ENCODE measurements at regions not wholly inside any gene's neighbourhood (a gene's known extent, or its start where the extent isn't known, plus 50 kb on each side); places are given as distances from the start of the nearest gene placed in this dataset.

DNA sequence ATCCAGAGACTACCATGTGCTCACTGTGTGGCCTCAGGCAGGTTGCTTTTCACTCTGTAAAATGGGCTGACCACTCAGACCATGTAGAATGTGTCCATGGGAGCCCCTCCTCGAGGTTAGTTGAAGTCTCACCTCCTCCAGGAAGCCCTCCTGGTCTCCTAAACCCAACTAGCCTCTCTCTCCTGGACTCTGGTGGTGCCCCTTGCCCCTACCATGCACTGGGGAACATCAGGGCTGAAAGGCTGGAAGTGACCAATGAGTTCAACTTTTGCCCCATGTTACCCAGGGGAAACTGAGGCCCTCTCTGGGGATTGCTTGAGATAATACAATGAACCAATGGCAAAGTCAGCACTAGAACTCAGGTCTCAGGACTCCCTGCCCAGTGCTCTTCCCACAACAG, 69.2 kb upstream of the SLC6A6 start:
- TF ChIP-seq, protein P1, sequence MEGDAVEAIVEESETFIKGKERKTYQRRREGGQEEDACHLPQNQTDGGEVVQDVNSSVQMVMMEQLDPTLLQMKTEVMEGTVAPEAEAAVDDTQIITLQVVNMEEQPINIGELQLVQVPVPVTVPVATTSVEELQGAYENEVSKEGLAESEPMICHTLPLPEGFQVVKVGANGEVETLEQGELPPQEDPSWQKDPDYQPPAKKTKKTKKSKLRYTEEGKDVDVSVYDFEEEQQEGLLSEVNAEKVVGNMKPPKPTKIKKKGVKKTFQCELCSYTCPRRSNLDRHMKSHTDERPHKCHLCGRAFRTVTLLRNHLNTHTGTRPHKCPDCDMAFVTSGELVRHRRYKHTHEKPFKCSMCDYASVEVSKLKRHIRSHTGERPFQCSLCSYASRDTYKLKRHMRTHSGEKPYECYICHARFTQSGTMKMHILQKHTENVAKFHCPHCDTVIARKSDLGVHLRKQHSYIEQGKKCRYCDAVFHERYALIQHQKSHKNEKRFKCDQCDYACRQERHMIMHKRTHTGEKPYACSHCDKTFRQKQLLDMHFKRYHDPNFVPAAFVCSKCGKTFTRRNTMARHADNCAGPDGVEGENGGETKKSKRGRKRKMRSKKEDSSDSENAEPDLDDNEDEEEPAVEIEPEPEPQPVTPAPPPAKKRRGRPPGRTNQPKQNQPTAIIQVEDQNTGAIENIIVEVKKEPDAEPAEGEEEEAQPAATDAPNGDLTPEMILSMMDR (IDR thresholded peaks at IDR 0.05; ENCODE audit: insufficient read depth, low read depth, low read length): no peak
- Histone ChIP-seq H3K4me3 (ENCODE audit: low read depth, low read length) (no peak overlapping the region), H3K27me3 (ENCODE audit: control insufficient read depth, insufficient read depth, low read length) (peaks cover 9% of the 10 kb centered on the region), H3K36me3 (ENCODE audit: control insufficient read depth, insufficient read depth, low read length) (no peaks in the 10 kb centered on the region)
- CTCF ChIA-PET: no interaction called here
- DNase-seq (ENCODE audit: low read depth): no peak
- POLR2A ChIA-PET: no interaction called here

GRCh38 chr3:14333621-14334020, 68.8 kb upstream of the SLC6A6 start:
- ChIA-PET POLR2A (no interaction called here), CTCF (no interaction called here)
- no peak for DNase-seq (ENCODE audit: low read depth)
- Histone ChIP-seq H3K27me3 (ENCODE audit: control insufficient read depth, insufficient read depth, low read length) (peaks cover 11% of the 10 kb centered on the region), H3K4me3 (ENCODE audit: low read depth, low read length) (no peak overlapping the region), H3K36me3 (ENCODE audit: control insufficient read depth, insufficient read depth, low read length) (no peaks in the 10 kb centered on the region)
- TF ChIP-seq, protein P1 (IDR thresholded peaks at IDR 0.05; ENCODE audit: insufficient read depth, low read depth, low read length): no peak

DNA sequence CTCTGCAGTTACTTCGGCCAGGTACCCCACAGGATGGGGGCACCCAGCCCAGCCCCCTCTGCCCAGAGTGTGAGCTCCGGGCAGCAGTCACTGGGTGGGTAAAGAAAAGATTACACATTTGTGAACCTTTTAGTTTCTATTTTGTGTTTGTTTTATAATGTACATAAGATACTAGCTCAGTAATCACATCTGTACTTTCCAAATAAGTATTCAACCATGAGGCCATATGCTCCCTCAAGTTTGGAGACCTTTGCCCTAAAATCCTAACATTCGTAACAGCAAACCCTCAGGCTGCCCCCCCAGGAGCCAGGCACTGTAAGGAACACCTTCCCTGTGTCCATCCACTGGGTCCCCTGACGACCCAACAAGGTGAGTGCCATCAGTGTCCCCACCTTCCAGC, 68.3 kb upstream of the SLC6A6 start:
- POLR2A ChIA-PET: no interaction called here

DNA sequence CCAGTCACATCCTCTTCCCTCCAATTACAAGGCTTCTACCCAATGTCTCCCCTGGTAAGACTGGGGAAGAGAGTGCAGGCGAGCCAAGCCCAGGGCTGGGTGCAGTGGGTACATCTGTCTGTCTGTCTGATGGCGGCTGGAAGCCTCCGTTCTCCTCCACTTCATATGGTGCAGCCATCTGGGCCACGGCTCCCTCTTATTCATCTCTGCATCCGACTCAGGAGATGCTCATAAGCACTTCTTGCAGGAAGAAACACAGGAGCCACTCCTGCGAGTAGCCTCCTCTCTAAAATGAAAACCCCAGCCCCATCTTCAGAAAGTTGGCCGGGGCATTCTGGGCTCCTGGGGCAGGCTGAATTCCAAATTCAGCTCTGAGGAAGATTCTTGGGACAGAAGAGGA, 67.5 kb upstream of the SLC6A6 start:
- no peak for DNase-seq (ENCODE audit: low read depth)
- H3K27me3 ChIP-seq (ENCODE audit: control insufficient read depth, insufficient read depth, low read length): peaks cover 11% of the 10 kb centered on the region
- H3K36me3 ChIP-seq (ENCODE audit: control insufficient read depth, insufficient read depth, low read length): no peaks in the 10 kb centered on the region
- H3K4me3 ChIP-seq (ENCODE audit: low read depth, low read length): no peak overlapping the region
- POLR2A ChIA-PET: no interaction called here
- TF ChIP-seq, protein P1 (IDR thresholded peaks at IDR 0.05; ENCODE audit: insufficient read depth, low read depth, low read length): no peak
- CTCF ChIA-PET: interaction anchor here (0.6 kb wide), 1 partner anchor 47 kb away, joined by 3 read pairs; no protein-coding TSS in a partner anchor

More for the DNA sequence above, 68.3 kb upstream of the SLC6A6 start:
- TF ChIP-seq, protein P1 (IDR thresholded peaks at IDR 0.05; ENCODE audit: insufficient read depth, low read depth, low read length): no peak
- CTCF ChIA-PET: no interaction called here
- DNase-seq (ENCODE audit: low read depth): no peak
- H3K4me3 ChIP-seq (ENCODE audit: low read depth, low read length): no peak overlapping the region
- peaks cover 11% of the 10 kb centered on the region for H3K27me3 ChIP-seq (ENCODE audit: control insufficient read depth, insufficient read depth, low read length)
- no peaks in the 10 kb centered on the region for H3K36me3 ChIP-seq (ENCODE audit: control insufficient read depth, insufficient read depth, low read length)

DNA sequence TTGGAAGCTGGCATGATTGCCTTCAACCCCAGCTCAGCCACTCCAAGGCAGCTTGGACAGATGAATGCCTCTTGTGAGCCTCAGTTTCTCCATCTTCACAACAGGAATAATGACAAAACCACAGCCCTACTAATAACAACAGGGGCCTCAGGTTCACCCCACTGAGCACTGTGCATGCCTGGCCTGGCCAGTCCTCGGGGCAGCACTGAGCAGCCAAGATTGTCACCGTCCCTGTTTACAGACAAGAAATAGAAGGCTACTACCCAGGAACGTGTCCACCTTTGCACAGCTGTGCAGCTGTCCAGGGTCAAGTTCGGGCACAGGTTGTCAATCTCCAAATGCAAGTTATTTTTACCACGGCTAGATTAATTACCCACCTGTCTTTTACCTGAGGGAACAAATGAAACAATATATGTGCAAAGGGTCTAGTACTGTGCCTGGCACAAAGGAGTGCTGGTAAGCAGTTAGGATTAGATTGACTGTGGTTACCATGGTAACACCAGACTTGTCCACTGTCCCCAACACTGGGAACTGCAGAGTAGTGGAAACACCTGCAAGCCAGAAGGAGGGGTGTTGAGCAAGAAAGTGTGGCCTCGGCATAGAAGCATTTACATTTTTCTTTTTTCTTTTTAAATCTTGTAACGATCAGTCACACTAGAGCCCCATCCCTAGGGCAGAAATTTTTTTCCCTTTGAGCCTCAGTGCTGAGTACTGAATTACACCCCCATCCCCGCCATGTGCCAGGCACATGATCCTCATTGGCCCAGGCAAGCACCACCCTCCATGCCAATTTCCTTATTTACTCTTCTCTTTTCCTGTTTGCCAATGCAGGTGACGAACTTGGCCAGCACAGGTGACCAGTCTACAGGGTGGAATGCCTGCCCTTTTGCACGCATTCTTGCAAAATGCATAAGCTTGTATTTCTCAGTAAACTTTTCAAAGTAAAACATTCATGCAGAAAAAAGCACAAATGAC, 66.3 kb upstream of the SLC6A6 start:
- ChIA-PET POLR2A (interaction anchor here (0.6 kb wide), 1 partner anchor 444 kb away, joined by 7 read pairs; no protein-coding TSS in a partner anchor), CTCF (no interaction called here)

More for the DNA sequence above, 66.3 kb upstream of the SLC6A6 start:
- no peak overlapping the region for H3K4me3 ChIP-seq (ENCODE audit: low read depth, low read length)
- TF ChIP-seq, protein P1 (IDR thresholded peaks at IDR 0.05; ENCODE audit: insufficient read depth, low read depth, low read length): no peak
- H3K36me3 ChIP-seq (ENCODE audit: control insufficient read depth, insufficient read depth, low read length): no peaks in the 10 kb centered on the region
- peaks cover 13% of the 10 kb centered on the region for H3K27me3 ChIP-seq (ENCODE audit: control insufficient read depth, insufficient read depth, low read length)
- no peak for DNase-seq (ENCODE audit: low read depth)

Measured in BJ (cell line).